ENCODE measurements at regions not wholly inside any gene's neighbourhood (a gene's known extent, or its start where the extent isn't known, plus 50 kb on each side); places are given as distances from the start of the nearest gene placed in this dataset.

DNA sequence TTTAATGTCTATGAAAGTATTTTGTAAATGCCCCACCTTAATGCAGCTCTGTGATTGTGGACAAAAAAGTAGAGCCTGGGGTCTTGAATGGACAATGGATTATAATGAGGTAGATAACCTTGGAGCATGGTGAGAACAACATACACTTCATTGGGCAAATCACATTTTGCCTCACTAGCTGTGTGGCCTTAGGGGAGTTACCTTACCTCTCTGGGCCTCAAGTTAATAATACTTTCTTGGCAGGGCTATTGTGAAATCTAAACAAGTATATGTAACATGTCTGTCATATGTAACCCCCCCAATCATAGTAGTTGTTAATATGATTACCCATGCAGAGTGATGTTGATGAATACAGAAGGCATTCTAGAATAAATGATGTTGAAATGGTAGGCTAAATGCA lies 213.6 kb upstream of the ANKRD55 start:
- no peak for DNase-seq (ENCODE audit: extremely low read depth, low read depth, low spot score)

DNA sequence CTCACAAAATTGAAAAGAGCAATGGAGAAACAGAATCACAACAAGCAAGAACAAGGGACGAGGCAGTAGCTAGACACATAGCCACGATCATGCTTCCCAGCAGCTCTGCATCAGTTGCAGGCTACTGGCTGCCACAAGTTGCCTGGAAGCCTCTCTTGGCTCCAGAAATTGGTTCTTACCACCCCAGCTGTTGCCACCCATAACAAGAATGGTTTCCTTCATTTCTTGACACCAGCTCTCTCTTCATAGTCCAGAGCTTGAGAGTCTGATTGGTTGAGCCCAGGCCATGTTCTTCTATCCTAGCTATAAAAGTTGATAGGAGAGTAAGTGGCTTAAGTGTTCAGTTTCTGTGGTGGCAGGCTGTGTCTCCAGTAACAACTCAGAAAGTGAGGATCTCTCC lies 210.7 kb upstream of the ANKRD55 start:
- DNase-seq (ENCODE audit: extremely low read depth, low read depth, low spot score) = no peak

GRCh38 chr5:56440871-56441740 lies 208.0 kb upstream of the ANKRD55 start:
- no peak for DNase-seq (ENCODE audit: extremely low read depth, low read depth, low spot score)

DNA sequence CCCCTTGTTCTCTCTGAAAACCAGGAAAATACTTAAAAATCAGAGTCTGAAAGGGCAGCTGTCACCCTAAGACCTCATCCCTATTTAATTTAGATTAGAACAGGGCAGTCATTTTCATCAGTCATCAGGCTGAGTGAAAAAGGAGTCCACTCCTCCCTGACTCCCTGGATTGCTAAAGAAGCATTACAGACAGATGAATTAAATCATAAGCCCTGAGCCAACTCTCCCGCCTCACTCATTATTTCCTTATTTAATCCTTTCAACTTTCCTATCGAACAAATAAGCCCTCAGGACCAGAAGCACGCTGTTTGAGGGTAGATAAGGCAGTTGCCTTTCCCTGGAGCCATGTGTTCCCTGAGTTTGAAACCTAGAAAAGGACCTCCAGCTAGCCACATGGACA lies 201.9 kb upstream of the ANKRD55 start:
- DNase-seq (ENCODE audit: extremely low read depth, low read depth, low spot score) = no peak

DNA sequence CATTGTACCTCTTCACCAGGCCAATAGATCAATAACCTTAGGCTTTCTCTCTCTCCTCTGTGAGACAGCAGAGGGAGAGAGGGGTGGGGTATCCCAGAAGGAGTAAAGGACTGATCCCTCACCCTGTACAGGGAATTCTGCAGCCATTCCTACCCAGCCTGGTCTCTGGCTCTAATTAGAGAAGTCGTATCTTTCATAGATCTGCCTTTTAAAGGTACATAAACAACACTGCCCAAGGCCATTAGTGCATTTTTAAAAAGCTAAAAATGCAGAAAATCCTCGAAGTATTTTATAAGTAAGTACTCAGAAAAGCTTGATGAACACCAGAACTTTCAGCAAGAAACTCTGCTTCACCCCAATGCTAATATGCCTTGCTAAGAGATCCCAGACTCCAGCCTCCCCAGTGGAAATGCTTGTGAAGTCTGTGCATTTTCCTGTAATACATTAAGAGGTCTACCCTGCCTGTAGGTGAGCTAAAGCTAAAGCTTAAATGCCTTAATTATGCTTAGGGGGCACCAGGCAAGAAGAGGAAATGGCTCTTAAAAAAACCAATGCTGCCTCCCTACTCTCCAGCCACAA lies 200.0 kb upstream of the ANKRD55 start:
- no peak for DNase-seq (ENCODE audit: extremely low read depth, low read depth, low spot score)

DNA sequence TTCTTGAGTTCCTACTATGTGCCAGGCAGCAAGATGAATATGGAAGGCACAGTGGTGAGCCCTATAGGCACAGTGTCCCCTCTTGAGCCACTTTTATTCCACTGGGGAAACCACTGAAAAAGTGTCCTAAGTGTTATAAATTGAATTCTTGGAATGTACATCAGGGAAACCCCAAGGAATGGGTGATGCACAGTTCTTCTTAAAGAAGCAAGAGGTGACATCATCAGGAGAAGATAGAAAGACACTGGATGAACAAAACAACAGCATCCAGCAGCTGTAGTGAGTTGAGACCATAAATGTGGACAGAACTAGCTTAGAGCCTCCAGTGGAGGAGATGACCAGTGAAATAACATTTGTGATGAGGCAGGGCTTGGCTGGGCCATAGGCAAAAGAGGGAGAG lies 199.2 kb upstream of the ANKRD55 start:
- no peak for DNase-seq (ENCODE audit: extremely low read depth, low read depth, low spot score)

GRCh38 chr5:56430422-56430821 lies 197.3 kb upstream of the ANKRD55 start:
- DNase-seq (ENCODE audit: extremely low read depth, low read depth, low spot score) = no peak

GRCh38 chr5:56429110-56429561 lies 196.0 kb upstream of the ANKRD55 start:
- no peak for DNase-seq (ENCODE audit: extremely low read depth, low read depth, low spot score)

- DNase-seq (ENCODE audit: extremely low read depth, low read depth, low spot score) = no peak
These were observed 193.6 kb upstream of the ANKRD55 start for GRCh38 chr5:56426693-56427092.

DNA sequence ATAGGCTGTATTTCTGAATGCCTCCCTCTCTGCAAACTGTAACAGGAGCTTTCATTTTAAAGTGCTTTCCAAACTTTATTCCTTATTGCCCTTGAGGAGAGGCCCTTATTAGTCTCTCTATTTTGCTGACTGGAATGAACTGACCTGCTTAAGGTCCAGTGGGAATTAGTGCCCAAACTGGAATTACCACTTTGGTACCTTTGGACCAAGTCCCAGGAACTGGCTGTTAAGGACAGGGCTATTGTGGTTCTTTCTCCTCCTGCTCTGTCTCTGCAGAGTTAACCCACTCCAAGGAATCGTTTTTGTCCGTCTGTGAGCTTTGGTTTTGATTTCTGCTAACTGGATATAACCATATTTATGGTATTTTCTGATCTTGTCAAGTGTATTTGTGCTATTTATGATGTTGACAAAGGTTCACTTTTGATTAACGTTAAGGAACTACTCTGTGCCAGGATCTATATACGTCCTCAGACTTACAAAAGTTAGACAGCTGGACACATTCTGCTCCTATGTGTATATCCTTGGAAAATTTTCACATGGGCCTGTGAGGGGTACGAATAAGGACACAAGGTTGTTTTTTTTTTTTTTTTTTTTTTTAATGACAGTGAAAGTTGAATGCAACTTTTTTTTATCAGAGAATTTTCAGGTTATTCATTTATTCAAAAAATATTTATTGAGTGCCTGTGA lies 189.1 kb upstream of the ANKRD55 start:
- DNase-seq (ENCODE audit: extremely low read depth, low read depth, low spot score) = no peak

GRCh38 chr5:56421246-56422075 lies 188.3 kb upstream of the ANKRD55 start:
- DNase-seq (ENCODE audit: extremely low read depth, low read depth, low spot score) = no peak

DNA sequence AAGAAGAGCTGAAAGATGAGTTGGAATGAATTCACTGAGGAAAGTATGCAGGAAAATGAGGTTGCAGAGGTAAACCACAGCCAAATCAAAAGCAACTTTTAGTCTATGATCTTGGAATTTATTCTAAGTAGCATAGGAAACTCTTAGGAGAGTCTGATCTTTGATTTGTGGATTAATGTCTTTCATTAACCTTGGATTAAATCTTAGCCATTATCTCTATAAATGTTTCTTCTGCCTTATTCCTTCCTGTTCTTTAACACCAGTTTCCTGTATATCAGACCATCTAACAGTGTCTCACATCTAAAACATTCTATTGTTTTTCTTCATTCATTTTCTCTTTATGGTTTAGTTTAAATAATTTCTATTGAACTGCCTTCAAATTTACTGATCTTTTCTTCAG lies 187.2 kb upstream of the ANKRD55 start:
- DNase-seq (ENCODE audit: extremely low read depth, low read depth, low spot score) = no peak

GRCh38 chr5:56419667-56420066 lies 186.5 kb upstream of the ANKRD55 start:
- DNase-seq (ENCODE audit: extremely low read depth, low read depth, low spot score) = no peak

DNA sequence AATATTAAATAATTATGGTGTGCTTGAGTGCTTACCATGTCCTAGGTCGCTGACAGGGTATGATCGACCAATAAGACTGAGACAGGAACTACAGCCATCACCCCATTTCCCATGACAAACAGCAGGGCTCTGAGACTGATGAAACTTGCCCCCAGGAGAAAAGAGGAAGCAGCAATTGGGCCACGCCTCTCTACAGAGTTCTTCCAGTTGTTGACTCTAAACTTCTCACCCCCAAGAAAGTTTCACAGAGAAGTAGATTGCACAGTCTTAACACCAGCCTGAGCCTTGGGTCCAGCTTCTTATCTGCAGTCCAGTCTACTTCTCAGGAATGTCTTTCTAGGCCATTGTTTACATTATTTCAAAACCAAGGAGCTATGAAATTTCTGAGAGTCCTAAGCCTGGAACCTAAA lies 182.2 kb upstream of the ANKRD55 start:
- no peak for DNase-seq (ENCODE audit: extremely low read depth, low read depth, low spot score)

GRCh38 chr5:56414066-56414465 lies 180.9 kb upstream of the ANKRD55 start:
- no peak for DNase-seq (ENCODE audit: extremely low read depth, low read depth, low spot score)

DNA sequence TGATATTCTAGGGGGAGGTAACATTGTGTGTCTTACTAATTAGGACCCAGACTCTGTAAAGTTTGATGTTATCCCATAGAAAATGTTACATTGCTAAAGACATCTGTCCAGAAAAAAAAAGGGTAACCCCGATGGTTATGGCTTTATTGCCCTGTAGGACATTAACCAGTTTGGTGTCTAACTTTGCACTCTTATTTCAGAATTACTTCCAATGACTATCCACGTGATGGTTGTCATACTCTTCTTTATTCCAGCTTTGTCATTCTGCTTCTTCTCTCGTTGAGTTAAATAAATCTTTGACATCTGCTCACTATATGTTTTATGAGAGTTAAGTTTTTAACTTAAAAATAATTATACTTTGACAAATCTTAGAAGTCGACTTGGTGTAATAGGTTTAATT lies 180.4 kb upstream of the ANKRD55 start:
- DNase-seq (ENCODE audit: extremely low read depth, low read depth, low spot score) = no peak

DNA sequence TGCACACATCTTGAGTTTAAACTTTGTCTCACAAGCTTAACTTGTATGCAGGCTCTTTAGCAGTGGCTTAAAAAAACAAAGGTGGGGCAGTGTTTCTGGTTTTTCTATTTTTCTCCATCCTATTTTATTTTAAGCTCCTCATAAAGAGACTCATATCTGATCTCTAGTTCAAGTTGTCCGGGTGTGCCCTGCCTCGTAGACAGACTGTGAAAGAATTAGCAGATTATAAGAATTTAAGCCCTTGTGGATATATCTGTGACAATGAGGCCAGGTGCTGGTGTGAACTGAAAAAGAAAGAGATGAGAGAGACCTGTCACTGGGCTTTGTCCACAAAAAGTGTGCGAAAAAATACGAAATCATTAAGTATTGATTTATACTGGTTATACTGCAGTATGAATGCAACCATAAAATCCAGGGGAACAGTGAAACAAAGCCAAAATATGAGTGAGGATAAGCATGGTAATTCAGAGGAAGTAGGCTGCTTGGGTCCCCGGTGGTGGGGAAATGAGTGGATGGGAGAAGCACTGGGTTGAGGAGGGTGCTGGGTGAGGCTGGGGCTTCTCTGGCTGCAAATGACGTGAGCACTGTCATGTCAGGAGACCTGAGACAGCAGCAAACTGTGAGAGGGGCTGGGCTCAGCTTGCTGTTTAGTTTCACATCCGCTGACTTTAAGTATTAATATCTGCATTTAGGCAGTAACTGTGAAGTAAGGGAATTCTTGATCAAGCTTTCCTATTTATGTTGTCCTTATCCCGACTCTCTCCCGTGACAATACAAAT lies 179.7 kb upstream of the ANKRD55 start:
- DNase-seq (ENCODE audit: extremely low read depth, low read depth, low spot score) = no peak

GRCh38 chr5:56410696-56411095 lies 177.6 kb upstream of the ANKRD55 start:
- no peak for DNase-seq (ENCODE audit: extremely low read depth, low read depth, low spot score)

DNA sequence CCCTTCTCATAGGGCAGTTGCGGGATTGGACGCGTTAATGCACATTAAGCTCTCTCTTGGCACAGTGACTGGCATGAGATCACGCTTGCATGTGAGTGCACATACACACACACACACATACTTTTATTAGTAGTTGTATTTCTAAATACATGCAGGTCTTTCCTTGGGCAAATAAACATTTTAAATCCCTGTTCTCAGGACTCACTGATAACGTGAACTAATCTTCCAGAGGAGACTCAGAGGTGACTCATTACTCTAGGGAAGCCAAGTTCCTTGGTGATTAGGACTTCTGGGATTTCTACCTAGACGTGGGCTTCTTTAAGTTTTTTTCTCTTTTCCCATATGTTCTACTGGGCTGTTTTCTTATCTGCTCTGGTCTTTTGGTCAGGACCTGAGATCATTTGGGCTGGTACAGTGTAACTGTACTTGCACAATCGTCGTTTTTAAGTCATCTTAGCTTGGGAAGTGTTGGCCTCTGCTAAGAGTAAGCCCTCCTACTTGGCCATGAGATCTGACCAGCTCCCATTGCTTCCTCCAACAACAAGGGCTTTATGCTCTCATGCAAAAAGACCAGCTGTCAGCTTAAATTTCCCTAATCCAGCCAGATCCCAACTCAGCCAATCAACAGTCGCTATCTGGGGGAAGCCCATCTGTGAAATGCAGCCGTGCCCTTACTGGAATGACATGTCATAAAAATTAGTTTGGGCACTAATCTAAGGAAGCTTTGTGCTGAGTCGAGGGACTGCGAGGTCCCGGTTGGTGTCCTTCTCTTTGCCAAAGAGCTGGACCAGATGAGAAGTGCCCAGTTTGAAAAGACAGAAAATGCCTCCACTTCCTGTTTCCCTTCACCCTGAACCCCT lies 176.4 kb upstream of the ANKRD55 start:
- peak; percentile 10 for DNase-seq (ENCODE audit: extremely low read depth, low read depth, low spot score)
